Gastroesophageal sphincter (tissue), 3 donors: ENCODE measurements at regions not wholly inside any gene's neighbourhood (a gene's known extent, or its start where the extent isn't known, plus 50 kb on each side); places are given as distances from the start of the nearest gene placed in this dataset.

Source experiments
- CTCF ChIP-seq, 4 experiments: fragments of 200-600 bp in 2 of 4; fragments of 450-650 bp in 2 of 4; sonication (generic) in 1 of 4; IDR thresholded peaks; one replicate each; pipeline ENCODE4 v1.5.1; 2017 to 2019; ENCODE audit warnings: antibody characterized with exemption in 4 of 4, mild to moderate bottlenecking in 2 of 4, moderate library complexity in 2 of 4
- EP300 ChIP-seq: sonication (generic); formaldehyde crosslinking; IDR thresholded peaks from one replicate; pipeline ENCODE4 v1.6.1; 2017; ENCODE audit warnings: antibody characterized with exemption, mild to moderate bottlenecking
- POLR2A ChIP-seq, 2 donors: fragments of 450-650 bp; IDR thresholded peaks; one replicate each; pipeline ENCODE4 v1.6.1; 2017; ENCODE audit warnings: antibody characterized with exemption in 2 of 2, mild to moderate bottlenecking in 2 of 2, moderate library complexity in 1 of 2
- POLR2AphosphoS5 ChIP-seq: sonication (generic); formaldehyde crosslinking; IDR thresholded peaks from one replicate; pipeline ENCODE4 v1.6.1; 2017; ENCODE audit warnings: antibody characterized with exemption

- TF ChIP-seq POLR2AphosphoS5, result no peak
- no peak for TF ChIP-seq POLR2A (IDR thresholded peaks at IDR 0.05)
- no peak for TF ChIP-seq CTCF (IDR thresholded peaks at IDR 0.05)
- no peak for TF ChIP-seq EP300
These were observed 54.9 kb upstream of the HMGXB4 start for GRCh38 chr22:35202376-35202775.
